ENCODE measurements at regions not wholly inside any gene's neighbourhood (a gene's known extent, or its start where the extent isn't known, plus 50 kb on each side); places are given as distances from the start of the nearest gene placed in this dataset.
A peak's percentile ranks its signal among the peaks of the same experiment; 100 is the strongest.
"Not testable (repeated sequence)": the region's sequence is repeated elsewhere in the genome, so short reads cannot be mapped to it uniquely, and the experiment has no call there.

DNA sequence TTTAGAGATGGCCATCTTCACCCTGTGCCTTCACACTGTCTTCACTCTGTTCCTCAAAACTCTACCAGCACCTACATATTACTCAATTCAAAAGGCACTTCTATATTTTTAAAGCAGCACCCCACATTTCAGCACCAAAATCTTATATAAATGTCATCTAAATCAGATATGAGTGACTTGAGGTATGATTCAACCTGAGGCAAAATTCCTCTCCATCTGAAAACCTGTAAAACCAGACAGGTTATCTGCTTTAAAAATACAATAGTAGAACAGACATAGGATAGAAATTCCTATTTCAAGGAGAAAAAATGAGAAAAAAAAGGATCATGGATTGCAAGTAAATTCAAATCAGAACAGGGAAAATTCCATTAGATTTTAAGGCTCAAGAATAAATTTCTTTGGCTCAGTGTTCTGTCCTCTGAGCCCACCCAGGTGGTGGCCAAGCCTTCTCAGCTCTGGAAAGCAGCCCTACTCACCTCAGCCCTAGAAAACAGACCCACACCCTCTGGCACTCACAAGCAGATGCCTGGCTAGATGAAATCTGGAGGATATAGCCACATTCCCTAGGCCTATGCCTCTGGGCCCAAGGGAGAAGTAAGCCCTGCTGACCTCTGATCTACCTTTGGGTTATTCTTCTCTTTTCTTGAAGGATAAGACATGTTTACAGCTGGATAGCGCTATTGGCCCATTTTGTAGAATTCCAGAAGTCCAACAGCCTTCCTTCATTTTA lies 211.1 kb upstream of the XIST start:
- Mint-ChIP-seq H3K27ac (no peak overlapping the region), H3K27me3 (no peaks in the 10 kb centered on the region), H3K9me3 (peaks cover 6% of the 10 kb centered on the region), H3K36me3 (ENCODE audit: low read depth) (no peaks in the 10 kb centered on the region), H3K4me1 (ENCODE audit: low read depth) (no peaks in the 10 kb centered on the region), H3K4me3 (no peak overlapping the region)

DNA sequence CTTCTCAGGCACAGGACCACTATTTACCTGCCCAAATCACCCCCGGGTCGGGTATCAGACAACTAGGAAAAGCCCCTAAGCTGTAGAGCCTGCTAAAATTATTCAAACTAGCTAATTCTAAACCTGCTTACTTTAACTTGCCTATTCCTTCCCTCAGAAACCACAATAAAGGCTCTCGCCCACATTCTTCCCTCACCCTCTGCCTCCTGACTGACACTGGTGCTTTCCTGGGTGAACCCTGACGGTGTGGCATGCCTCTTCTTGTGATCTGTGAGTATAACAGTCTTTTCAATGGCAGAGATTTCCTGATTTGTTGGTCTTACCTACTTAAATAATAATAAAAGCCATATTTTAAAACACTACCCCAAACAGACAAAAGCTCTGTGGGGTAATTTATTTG lies 209.4 kb upstream of the XIST start:
- Mint-ChIP-seq H3K4me3 (no peak overlapping the region), H3K27me3 (no peaks in the 10 kb centered on the region), H3K4me1 (ENCODE audit: low read depth) (no peaks in the 10 kb centered on the region), H3K27ac (no peak overlapping the region), H3K36me3 (ENCODE audit: low read depth) (no peaks in the 10 kb centered on the region), H3K9me3 (no peaks in the 10 kb centered on the region)

DNA sequence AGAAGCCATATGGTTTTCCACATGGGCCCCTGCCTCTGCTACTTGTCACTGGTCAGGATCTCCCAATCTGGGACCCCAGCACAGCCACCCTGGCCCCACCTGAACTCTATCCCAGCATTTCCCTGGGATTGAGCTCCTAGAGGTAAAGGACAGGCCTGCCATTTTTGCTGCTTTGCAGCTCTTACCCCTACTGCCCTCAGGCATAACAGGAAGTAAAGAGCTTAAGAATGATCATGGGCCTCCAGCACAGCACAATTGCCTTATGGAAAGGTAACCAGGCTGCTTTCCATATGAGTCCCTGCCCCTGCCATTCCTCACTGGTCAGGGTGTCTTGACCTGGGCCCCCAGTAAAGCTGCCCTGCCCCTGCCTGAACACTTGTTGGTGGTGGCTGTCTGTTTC lies 196.6 kb upstream of the XIST start:
- H3K27me3 Mint-ChIP-seq: no peaks in the 10 kb centered on the region
- no peaks in the 10 kb centered on the region for H3K9me3 Mint-ChIP-seq
- H3K27ac Mint-ChIP-seq: no peak overlapping the region
- H3K4me1 Mint-ChIP-seq (ENCODE audit: low read depth): no peaks in the 10 kb centered on the region
- H3K4me3 Mint-ChIP-seq: no peak overlapping the region
- no peaks in the 10 kb centered on the region for H3K36me3 Mint-ChIP-seq (ENCODE audit: low read depth)

DNA sequence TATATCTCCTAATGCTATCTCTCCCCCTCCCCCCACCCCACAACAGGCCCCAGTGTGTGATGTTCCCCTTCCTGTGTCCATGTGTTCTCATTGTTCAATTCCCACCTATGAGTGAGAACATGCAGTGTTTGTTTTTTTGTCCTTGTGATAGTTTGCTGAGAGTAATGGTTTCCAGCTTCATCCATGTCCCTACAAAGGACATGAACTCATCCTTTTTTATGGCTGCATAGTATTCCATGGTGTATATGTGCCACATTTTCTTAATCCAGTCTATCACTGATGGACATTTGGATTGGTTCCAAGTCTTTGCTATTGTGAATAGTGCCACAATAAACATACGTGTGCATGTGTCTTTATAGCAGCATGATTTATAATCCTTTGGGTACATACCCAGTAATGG lies 181.6 kb upstream of the XIST start:
- not testable (repeated sequence) for H3K27me3 Mint-ChIP-seq; H3K36me3 Mint-ChIP-seq (ENCODE audit: low read depth)

GRCh38 chrX:74031527-74031926 lies 179.0 kb upstream of the XIST start:
- H3K9me3 Mint-ChIP-seq; H3K4me3 Mint-ChIP-seq; H3K36me3 Mint-ChIP-seq (ENCODE audit: low read depth); H3K27ac Mint-ChIP-seq; H3K27me3 Mint-ChIP-seq; H3K4me1 Mint-ChIP-seq (ENCODE audit: low read depth): not testable (repeated sequence)

More for the DNA sequence above, 181.6 kb upstream of the XIST start:
- H3K4me1 Mint-ChIP-seq (ENCODE audit: low read depth); H3K4me3 Mint-ChIP-seq; H3K9me3 Mint-ChIP-seq; H3K27ac Mint-ChIP-seq: not testable (repeated sequence)

DNA sequence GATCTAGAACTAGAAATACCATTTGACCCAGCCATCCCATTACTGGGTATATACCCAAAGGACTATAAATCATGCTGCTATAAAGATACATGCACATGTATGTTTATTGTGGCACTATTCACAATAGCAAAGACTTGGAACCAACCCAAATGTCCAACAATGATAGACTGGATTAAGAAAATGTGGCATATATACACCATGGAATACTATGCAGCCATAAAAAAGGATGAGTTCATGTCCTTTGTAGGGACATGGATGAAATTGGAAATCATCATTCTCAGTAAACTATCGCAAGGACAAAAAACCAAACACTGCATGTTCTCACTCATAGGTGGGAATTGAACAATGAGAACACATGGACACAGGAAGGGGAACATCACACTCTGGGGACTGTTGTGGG lies 178.3 kb upstream of the XIST start:
- not testable (repeated sequence) for H3K36me3 Mint-ChIP-seq (ENCODE audit: low read depth); H3K9me3 Mint-ChIP-seq; H3K4me1 Mint-ChIP-seq (ENCODE audit: low read depth); H3K27me3 Mint-ChIP-seq; H3K4me3 Mint-ChIP-seq; H3K27ac Mint-ChIP-seq

- H3K27me3 Mint-ChIP-seq; H3K36me3 Mint-ChIP-seq (ENCODE audit: low read depth); H3K27ac Mint-ChIP-seq; H3K4me3 Mint-ChIP-seq; H3K9me3 Mint-ChIP-seq; H3K4me1 Mint-ChIP-seq (ENCODE audit: low read depth): not testable (repeated sequence)
Measured at GRCh38 chrX:74025145-74025544, 172.6 kb upstream of the XIST start.

DNA sequence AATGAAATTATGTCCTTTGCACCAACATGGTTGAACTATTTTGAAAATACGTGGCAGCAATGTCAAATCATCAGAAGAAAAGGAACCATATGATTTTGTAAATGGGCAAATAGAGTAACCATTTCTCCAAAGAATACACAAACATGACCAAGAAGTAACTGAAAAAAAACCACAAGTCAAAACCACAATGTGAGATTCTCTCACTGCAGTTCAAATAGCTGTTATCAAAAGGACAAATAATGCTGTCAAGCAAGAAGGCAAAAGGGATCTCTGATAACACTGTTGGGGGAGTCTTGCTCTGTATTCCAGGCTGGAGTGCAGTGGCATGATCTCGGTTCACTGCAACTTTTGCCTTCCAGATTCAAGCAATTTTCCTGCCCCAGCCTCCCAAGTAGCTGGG lies 170.7 kb upstream of the XIST start:
- Mint-ChIP-seq H3K9me3 (peaks cover 5% of the 10 kb centered on the region), H3K4me1 (ENCODE audit: low read depth) (no peaks in the 10 kb centered on the region), H3K27me3 (no peaks in the 10 kb centered on the region), H3K36me3 (ENCODE audit: low read depth) (no peaks in the 10 kb centered on the region), H3K27ac (no peak overlapping the region), H3K4me3 (no peak overlapping the region)

DNA sequence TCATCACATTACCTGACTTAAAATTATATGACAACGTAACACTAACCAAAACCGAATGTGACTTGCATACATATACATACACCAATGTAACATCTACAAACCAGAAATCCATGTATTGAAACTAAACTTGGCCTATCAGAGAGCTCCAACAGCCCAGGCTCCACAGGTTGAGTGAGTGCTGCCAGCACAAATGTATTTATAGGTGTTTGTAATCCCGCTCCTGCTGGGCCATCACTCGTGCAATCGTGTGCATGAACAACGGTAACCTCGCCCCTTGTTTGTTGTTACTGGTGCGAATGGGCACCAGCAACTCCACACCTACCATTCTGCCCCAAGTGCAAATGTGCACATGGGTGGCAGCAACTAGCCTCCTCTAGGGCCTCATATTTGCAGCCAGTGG lies 165.7 kb upstream of the XIST start:
- H3K27me3 Mint-ChIP-seq: no peaks in the 10 kb centered on the region
- H3K4me1 Mint-ChIP-seq (ENCODE audit: low read depth): no peaks in the 10 kb centered on the region
- no peak overlapping the region for H3K27ac Mint-ChIP-seq
- H3K4me3 Mint-ChIP-seq: no peak overlapping the region
- no peaks in the 10 kb centered on the region for H3K36me3 Mint-ChIP-seq (ENCODE audit: low read depth)
- no peaks in the 10 kb centered on the region for H3K9me3 Mint-ChIP-seq

DNA sequence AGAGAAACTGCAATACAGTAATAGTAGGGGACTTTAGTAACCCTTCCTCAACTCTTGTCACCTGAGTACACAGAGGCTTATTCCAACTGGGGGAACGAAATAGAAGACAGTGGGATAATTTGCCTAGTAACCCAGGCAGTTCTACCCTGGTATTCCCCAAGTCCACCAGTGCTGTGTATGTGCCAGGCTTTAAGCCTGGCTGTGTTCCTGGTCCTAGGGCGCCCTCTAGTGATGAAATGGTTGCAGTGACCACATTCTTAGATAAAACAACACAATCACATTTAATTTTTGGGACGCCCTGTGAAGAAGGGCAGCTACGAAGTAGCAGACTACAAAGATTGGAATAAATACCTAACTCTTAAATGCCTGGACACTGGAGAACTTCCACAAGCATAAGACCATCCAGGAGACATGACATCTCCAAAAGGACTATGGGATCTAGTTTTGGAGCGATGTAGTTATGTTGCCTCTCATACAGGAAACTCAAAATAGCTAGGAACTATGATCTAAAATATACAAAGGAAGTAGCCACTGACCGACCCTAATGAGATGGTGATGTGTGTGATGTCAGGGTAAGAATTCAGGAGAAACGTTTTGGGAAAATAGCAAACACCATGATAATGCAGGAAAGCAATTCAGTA lies 163.0 kb upstream of the XIST start:
- Mint-ChIP-seq H3K4me1 (ENCODE audit: low read depth) (no peaks in the 10 kb centered on the region), H3K27ac (no peak overlapping the region), H3K27me3 (no peaks in the 10 kb centered on the region), H3K9me3 (no peaks in the 10 kb centered on the region), H3K36me3 (ENCODE audit: low read depth) (no peaks in the 10 kb centered on the region), H3K4me3 (no peak overlapping the region)

DNA sequence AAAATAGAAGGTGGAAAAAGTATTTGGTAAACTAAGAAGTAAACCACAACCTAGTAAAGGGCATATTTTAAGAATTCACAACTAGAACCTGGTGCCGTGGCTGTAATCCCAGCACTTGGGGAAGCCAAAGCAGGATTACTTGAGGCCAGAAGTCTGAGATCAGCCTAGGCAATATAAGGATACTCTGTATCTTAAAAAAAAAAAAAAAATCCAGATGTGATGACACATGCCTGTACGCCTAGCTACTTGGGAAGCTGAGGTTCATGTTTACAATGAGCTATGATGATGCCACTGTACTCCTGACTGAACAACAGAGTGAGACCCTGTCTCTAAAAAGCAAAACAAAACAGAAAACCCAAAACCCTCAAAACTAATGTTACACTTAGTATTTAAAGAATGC lies 156.5 kb upstream of the XIST start:
- no peaks in the 10 kb centered on the region for H3K27me3 Mint-ChIP-seq
- H3K27ac Mint-ChIP-seq: no peak overlapping the region
- H3K36me3 Mint-ChIP-seq (ENCODE audit: low read depth): peaks cover 15% of the 10 kb centered on the region
- no peak overlapping the region for H3K4me3 Mint-ChIP-seq
- H3K4me1 Mint-ChIP-seq (ENCODE audit: low read depth): no peaks in the 10 kb centered on the region
- no peaks in the 10 kb centered on the region for H3K9me3 Mint-ChIP-seq

DNA sequence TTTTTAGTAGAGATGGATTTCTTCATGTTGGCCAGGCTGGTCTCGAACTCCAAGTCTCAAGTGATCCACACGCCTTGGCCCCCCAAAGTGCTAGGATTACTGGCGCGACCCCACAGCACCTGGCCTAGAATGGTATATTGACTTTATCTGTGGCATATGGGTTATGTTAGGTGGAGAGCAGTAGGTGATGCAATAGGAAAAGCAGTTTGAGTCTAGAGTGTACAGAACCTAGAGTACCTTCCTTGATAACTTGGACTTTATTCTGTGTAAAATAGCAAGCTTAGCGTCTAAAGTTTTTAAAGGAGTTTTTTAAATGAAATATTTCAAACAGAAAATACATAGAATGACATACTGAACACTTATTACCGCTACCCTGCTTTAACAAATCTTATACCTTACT lies 139.5 kb upstream of the XIST start:
- H3K27me3 Mint-ChIP-seq: no peaks in the 10 kb centered on the region
- no peak overlapping the region for H3K27ac Mint-ChIP-seq
- peaks cover 39% of the 10 kb centered on the region for H3K36me3 Mint-ChIP-seq (ENCODE audit: low read depth)
- H3K4me1 Mint-ChIP-seq (ENCODE audit: low read depth): peaks cover 5% of the 10 kb centered on the region
- H3K4me3 Mint-ChIP-seq: no peak overlapping the region
- H3K9me3 Mint-ChIP-seq: no peaks in the 10 kb centered on the region

- Mint-ChIP-seq H3K4me3 (no peak overlapping the region), H3K27me3 (no peaks in the 10 kb centered on the region), H3K4me1 (ENCODE audit: low read depth) (peaks cover 8% of the 10 kb centered on the region), H3K27ac (no peak overlapping the region), H3K9me3 (no peaks in the 10 kb centered on the region), H3K36me3 (ENCODE audit: low read depth) (peaks cover 20% of the 10 kb centered on the region)
Measured at GRCh38 chrX:73987166-73987565, 134.7 kb upstream of the XIST start.

DNA sequence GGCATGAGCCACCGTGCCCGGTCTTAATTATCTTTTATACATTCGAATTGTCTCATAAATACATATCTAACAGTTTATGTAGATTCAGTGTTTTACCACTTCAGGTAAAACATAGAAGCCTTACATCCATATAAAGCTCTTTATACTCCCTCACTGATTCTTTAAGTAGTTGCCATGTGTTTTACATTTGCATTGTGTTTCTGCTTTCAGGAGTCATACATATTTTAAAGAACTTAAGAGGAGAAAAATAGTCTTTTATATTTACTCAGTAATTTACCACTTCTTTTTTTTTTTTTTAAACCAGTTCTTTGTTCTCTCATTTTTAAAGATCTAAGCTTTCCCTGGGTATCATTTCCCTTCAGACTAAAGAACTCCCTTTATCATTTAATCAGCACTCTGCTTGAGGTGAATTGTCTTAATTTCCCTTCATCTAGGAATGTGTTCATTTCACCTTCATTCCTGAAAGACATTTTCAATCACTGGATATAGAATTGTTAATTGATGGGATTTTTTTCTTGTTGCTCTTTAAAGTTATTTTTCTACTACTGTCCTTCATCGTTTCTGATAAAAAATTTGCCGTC lies 127.1 kb upstream of the XIST start:
- Mint-ChIP-seq H3K4me3 (no peak overlapping the region), H3K9me3 (no peaks in the 10 kb centered on the region), H3K36me3 (ENCODE audit: low read depth) (peaks cover 14% of the 10 kb centered on the region), H3K4me1 (ENCODE audit: low read depth) (peaks cover 45% of the 10 kb centered on the region), H3K27me3 (no peaks in the 10 kb centered on the region), H3K27ac (no peak overlapping the region)

GRCh38 chrX:73977542-73978169 lies 125.1 kb upstream of the XIST start:
- Mint-ChIP-seq H3K4me1 (ENCODE audit: low read depth) (peaks cover 49% of the 10 kb centered on the region), H3K36me3 (ENCODE audit: low read depth) (peaks cover 15% of the 10 kb centered on the region), H3K27me3 (no peaks in the 10 kb centered on the region), H3K27ac (peak overlapping the region; percentile 63), H3K4me3 (peak overlapping the region; percentile 26), H3K9me3 (no peaks in the 10 kb centered on the region)

Data from stimulated activated naive CD8-positive, alpha-beta T cell treated with anti-CD3 and anti-CD28 coated beads, Interleukin-15, Interleukin-2, amounts not matched to agents 100 ng/mL and 50 ng/mL, for 24 hours (primary cell).